ENCODE measurements at regions not wholly inside any gene's neighbourhood (a gene's known extent, or its start where the extent isn't known, plus 50 kb on each side); places are given as distances from the start of the nearest gene placed in this dataset.

GRCh38 chr2:105952131-105952530 is 207.4 kb downstream of the NCK2 start:
- no peaks in the 10 kb centered on the region for H3K9me1 ChIP-seq (ENCODE audit: insufficient read depth, low read length)
- no peak for ATAC-seq (ENCODE audit: low read depth)
- no peak overlapping the region for H3K23ac ChIP-seq (ENCODE audit: low read depth, low read length)
- no peak overlapping the region for H3K27ac ChIP-seq (ENCODE audit: insufficient read depth, low read length)
- H3K4me2 ChIP-seq (ENCODE audit: low read depth, low read length), result no peak overlapping the region
- H2AK5ac ChIP-seq (ENCODE audit: low read depth, low read length), result no peak overlapping the region
- no CpG with 5 or more reads among the region's 1 CpG for WGBS, 2 experiments (ENCODE audit: extremely low coverage in 2 of 2, insufficient read length in 1 of 2)
- H3K56ac ChIP-seq (ENCODE audit: extremely low read depth, insufficient read depth, low read length), result no peak overlapping the region
- no TSS peak for BruUV-seq (replicated peaks)
- intact Hi-C loops (cut with micrococcal nuclease) (no loop called here), in situ Hi-C loops (cut with MboI; ENCODE audit: low sequenced_read_pairs) (no loop called here), dilution Hi-C loops (cut with HindIII; ENCODE audit: low sequenced_read_pairs, unreplicated experiment) (no loop called here)
- H2BK15ac ChIP-seq (ENCODE audit: low read depth, low read length), result no peak overlapping the region
- no peak overlapping the region for H2BK120ac ChIP-seq (ENCODE audit: low read depth, low read length)
- ChIA-PET POLR2A (ENCODE audit: unreplicated experiment) (no interaction called here), CTCF (no interaction called here)
- no peak overlapping the region for H4K5ac ChIP-seq (ENCODE audit: low read depth, low read length)
- H4K20me1 ChIP-seq (ENCODE audit: insufficient read depth, low read length), result no peaks in the 10 kb centered on the region
- H3K79me1 ChIP-seq (ENCODE audit: low read depth in 1 of 2, low read length in 2 of 2), result no peaks in the 10 kb centered on the region
- H4K8ac ChIP-seq (ENCODE audit: low read depth in 2 of 2, low read length in 2 of 2), result no peak overlapping the region
- H2AK9ac ChIP-seq (replicated peaks; ENCODE audit: low read depth, low read length, poor library complexity), result peak overlapping the region; percentile 85
- H3K27me3 ChIP-seq (ENCODE audit: control insufficient read depth, insufficient read depth, low read length), result peaks cover 29% of the 10 kb centered on the region
- no peak overlapping the region for H4K91ac ChIP-seq (ENCODE audit: insufficient read depth, low read depth, low read length)
- H3K4me1 ChIP-seq (ENCODE audit: control insufficient read depth, insufficient read depth, low read length), result no peaks in the 10 kb centered on the region
- H3K36me3 ChIP-seq (ENCODE audit: control insufficient read depth, insufficient read depth, low read length), result no peaks in the 10 kb centered on the region
- H2BK20ac ChIP-seq (ENCODE audit: low read depth, low read length), result no peak overlapping the region
- H2AFZ ChIP-seq (replicated peaks; ENCODE audit: low read length, poor library complexity), result no peak overlapping the region
- no peak for TF ChIP-seq MAZ (IDR thresholded peaks at IDR 0.05; ENCODE audit: borderline replicate concordance, low read depth, low read length)
- TF ChIP-seq BHLHE40 (IDR thresholded peaks at IDR 0.05; ENCODE audit: low read depth, low read length), result no peak
- TF ChIP-seq SMC3 (IDR thresholded peaks at IDR 0.05; ENCODE audit: low read depth, low read length), result no peak
- no peak for TF ChIP-seq MXI1 (IDR thresholded peaks at IDR 0.05; ENCODE audit: borderline replicate concordance, low read depth, low read length)
- TF ChIP-seq MAFK (IDR thresholded peaks at IDR 0.05; ENCODE audit: low read depth, low read length), result no peak
- TF ChIP-seq RAD21 (IDR thresholded peaks at IDR 0.05; ENCODE audit: low read length), result no peak
- no peaks in the 10 kb centered on the region for H3K9me3 ChIP-seq (ENCODE audit: control insufficient read depth, insufficient read depth, low read length)
- no peak overlapping the region for H3K4me3 ChIP-seq (ENCODE audit: insufficient read depth, low read depth, low read length)
- H3K14ac ChIP-seq (replicated peaks; ENCODE audit: low read depth, low read length), result no peak overlapping the region
- no peak overlapping the region for H2BK5ac ChIP-seq (ENCODE audit: low read depth, low read length, poor library complexity, severe bottlenecking)
- H3K18ac ChIP-seq (ENCODE audit: low read depth, low read length), result no peak overlapping the region
- no peak overlapping the region for H3K4ac ChIP-seq (ENCODE audit: low read depth, low read length)
- DNase-seq, result no peak
- no peak overlapping the region for H3K9ac ChIP-seq (ENCODE audit: low read depth, low read length)
